H1 (cell line): ENCODE measurements at regions not wholly inside any gene's neighbourhood (a gene's known extent, or its start where the extent isn't known, plus 50 kb on each side); places are given as distances from the start of the nearest gene placed in this dataset.
A peak's percentile ranks its signal among the peaks of the same experiment; 100 is the strongest.

Source experiments
- CTCF ChIA-PET: fragments of 300-600 bp; sonication (Branson Sonifier 250); formaldehyde crosslinking; loops from one replicate; lab custom pipeline; 2021; ENCODE audit not compliant: partially characterized antibody; lab: Charles Lee
- POLR2A ChIA-PET: fragments of 300-600 bp; sonication (Branson Sonifier 250); formaldehyde crosslinking; loops from one replicate; lab custom pipeline; 2021; ENCODE audit warnings: inconsistent platforms; ENCODE audit not compliant: partially characterized antibody; lab: Charles Lee
- DNase-seq, 2 experiments: peaks; one replicate each; pipeline versions ENCODE4 v3.0.0 to v3.0.0-alpha.2; 2010 to 2022; ENCODE audit warnings: low spot score in 2 of 2, low read depth in 1 of 2, mixed read lengths in 1 of 2
- FAIRE-seq: peaks from 2 replicates; lab custom pipeline; 2011; peaks lifted over from hg19 to GRCh38; lab: Jason Lieb, UNC
- H2AFZ ChIP-seq: 2 replicates; pipeline ENCODE4 v1.8.1; 2012; ENCODE audit warnings: low read length, inconsistent platforms
- H2AK5ac ChIP-seq: 2 replicates; pipeline ENCODE4 v1.6.1; 2013; ENCODE audit warnings: low read depth, low read length
- H2BK120ac ChIP-seq: replicated peaks from 2 replicates; pipeline ENCODE3; 2013; ENCODE audit warnings: low read depth, low read length, inconsistent platforms
- H2BK12ac ChIP-seq: 2 replicates; pipeline ENCODE4 v1.6.1; 2013; ENCODE audit warnings: low read depth, low read length
- H2BK15ac ChIP-seq: 2 replicates; pipeline ENCODE4 v1.6.1; 2013; ENCODE audit warnings: low read length
- H2BK20ac ChIP-seq: 2 replicates; pipeline ENCODE4 v1.6.1; 2013; ENCODE audit warnings: low read length
- H2BK5ac ChIP-seq: 2 replicates; pipeline ENCODE4 v1.6.1; 2013; ENCODE audit warnings: low read depth, low read length
- H3K14ac ChIP-seq: 2 replicates; pipeline ENCODE4 v1.6.1; 2013; ENCODE audit warnings: inconsistent platforms; ENCODE audit not compliant: insufficient read length
- H3K18ac ChIP-seq: 2 replicates; pipeline ENCODE4 v1.6.1; 2013; ENCODE audit warnings: low read length; ENCODE audit errors: extremely low read depth
- H3K23ac ChIP-seq: 2 replicates; pipeline ENCODE4 v1.6.1; 2013; ENCODE audit warnings: inconsistent platforms; ENCODE audit not compliant: insufficient read length
- H3K23me2 ChIP-seq: 2 replicates; pipeline ENCODE4 v1.6.1; 2013; ENCODE audit warnings: low read depth, low read length
- H3K27ac ChIP-seq: 2 replicates; pipeline ENCODE4 v1.6.1; 2011; ENCODE audit warnings: low read depth, low read length, inconsistent platforms
- H3K27me3 ChIP-seq, 4 experiments: replicated peaks in 1 of 4; 1 replicate in 1 of 4; 2 replicates in 3 of 4; pipeline versions ENCODE4 v1.6.1 to v1.8.1; 2011 to 2013; ENCODE audit warnings: low read length in 3 of 4, mild to moderate bottlenecking in 3 of 4, inconsistent platforms in 2 of 4, mixed read lengths in 2 of 4, moderate library complexity in 1 of 4; ENCODE audit not compliant: control insufficient read depth in 3 of 4, insufficient read depth in 3 of 4; ENCODE audit errors: extremely low read depth in 1 of 4
- H3K36me3 ChIP-seq, 4 experiments: 2 replicates each; pipeline versions ENCODE4 v1.6.1 to v1.8.1; 2011 to 2013; ENCODE audit warnings: mild to moderate bottlenecking in 4 of 4, low read length in 3 of 4, moderate library complexity in 2 of 4, control low read depth in 1 of 4, inconsistent platforms in 1 of 4; ENCODE audit not compliant: insufficient read depth in 4 of 4, control insufficient read depth in 2 of 4
- H3K4ac ChIP-seq: replicated peaks from 2 replicates; pipeline ENCODE3; 2013; ENCODE audit warnings: low read length, low read depth, mixed read lengths, inconsistent platforms; ENCODE audit not compliant: insufficient read length
- H3K4me1 ChIP-seq, 4 experiments: replicated peaks in 1 of 4; 1 replicate in 1 of 4; 2 replicates in 3 of 4; pipeline versions ENCODE4 v1.6.1 to v1.8.1; 2011 to 2013; ENCODE audit warnings: low read length in 3 of 4, inconsistent platforms in 2 of 4, mixed read lengths in 1 of 4; ENCODE audit not compliant: insufficient read depth in 4 of 4, control insufficient read depth in 3 of 4
- H3K4me2 ChIP-seq, 2 experiments: 2 replicates each; pipeline versions ENCODE4 v1.6.1 to v1.8.1; 2011 to 2013; ENCODE audit warnings: low read depth in 2 of 2, low read length in 2 of 2, control low read depth in 1 of 2, inconsistent platforms in 1 of 2, mild to moderate bottlenecking in 1 of 2; ENCODE audit not compliant: insufficient read depth in 1 of 2
- H3K4me3 ChIP-seq, 4 experiments: fragments of 200-600, 300-600 bp in 1 of 4; sonication (generic), shearing (Covaris generic), sonication (Bioruptor Twin) in 1 of 4; 2 replicates each; pipeline versions ENCODE4 v1.5.1 to v1.8.1; 2011 to 2016; ENCODE audit warnings: low read length in 4 of 4, low read depth in 3 of 4, control low read depth in 2 of 4, inconsistent platforms in 2 of 4, mild to moderate bottlenecking in 2 of 4, mixed read lengths in 1 of 4, moderate library complexity in 1 of 4; ENCODE audit not compliant: insufficient read depth in 2 of 4; ENCODE audit errors: extremely low read depth in 1 of 4
- H3K56ac ChIP-seq: replicated peaks from 2 replicates; pipeline ENCODE3; 2013; ENCODE audit warnings: low read depth, mild to moderate bottlenecking, mixed read lengths, low read length, inconsistent platforms; ENCODE audit not compliant: insufficient read length
- H3K79me1 ChIP-seq: 2 replicates; pipeline ENCODE4 v1.6.1; 2013; ENCODE audit warnings: low read depth, low read length, control low read depth
- H3K79me2 ChIP-seq, 2 experiments: 2 replicates each; pipeline versions ENCODE4 v1.6.1 to v1.8.1; 2012 to 2013; ENCODE audit warnings: low read length in 2 of 2, mild to moderate bottlenecking in 2 of 2, inconsistent platforms in 1 of 2; ENCODE audit not compliant: insufficient read depth in 2 of 2, control insufficient read depth in 1 of 2
- H3K9ac ChIP-seq, 4 experiments: replicated peaks in 1 of 4; 1 replicate in 1 of 4; 2 replicates in 3 of 4; pipeline versions ENCODE4 v1.6.1 to v1.8.1; 2011 to 2013; ENCODE audit warnings: low read depth in 3 of 4, low read length in 3 of 4, control low read depth in 2 of 4, mild to moderate bottlenecking in 2 of 4, moderate library complexity in 2 of 4, inconsistent platforms in 1 of 4; ENCODE audit errors: extremely low read depth in 1 of 4
- H3K9me3 ChIP-seq, 2 experiments: 2 replicates each; pipeline versions ENCODE4 v1.6.1 to v1.8.1; 2012 to 2013; ENCODE audit warnings: mild to moderate bottlenecking in 2 of 2, moderate library complexity in 2 of 2, control low read depth in 1 of 2, inconsistent platforms in 1 of 2, low read depth in 1 of 2, low read length in 1 of 2, mixed read lengths in 1 of 2; ENCODE audit not compliant: insufficient read depth in 2 of 2
- H4K20me1 ChIP-seq, 2 experiments: replicated peaks in 1 of 2; 2 replicates each; pipeline versions ENCODE3 to v1.8.1; 2011 to 2013; ENCODE audit warnings: inconsistent platforms in 2 of 2, low read length in 2 of 2, mild to moderate bottlenecking in 1 of 2; ENCODE audit not compliant: insufficient read depth in 2 of 2, control insufficient read depth in 1 of 2
- H4K5ac ChIP-seq: 2 replicates; pipeline ENCODE4 v1.6.1; 2013; ENCODE audit warnings: low read length, low read depth, mixed read lengths, inconsistent platforms; ENCODE audit not compliant: insufficient read length
- H4K8ac ChIP-seq: 2 replicates; pipeline ENCODE4 v1.8.0; 2013; ENCODE audit warnings: mild to moderate bottlenecking, moderate library complexity, low read length, inconsistent platforms; ENCODE audit not compliant: insufficient read depth; ENCODE audit errors: extremely low read depth
- H4K91ac ChIP-seq: replicated peaks from 2 replicates; pipeline ENCODE3; 2013; ENCODE audit warnings: low read length, mixed read lengths, inconsistent platforms; ENCODE audit not compliant: insufficient read length
- JUND ChIP-seq: IDR thresholded peaks from 2 replicates; pipeline ENCODE4 v1.6.1; 2011; ENCODE audit warnings: mild to moderate bottlenecking, improper control_type of control experiment, low read length
- MAFK ChIP-seq: IDR thresholded peaks from 2 replicates; pipeline ENCODE4 v1.6.1; 2012; ENCODE audit warnings: low read depth, mild to moderate bottlenecking, improper control_type of control experiment, low read length
- POLR2AphosphoS5 ChIP-seq: IDR thresholded peaks from 2 replicates; pipeline ENCODE4 v1.6.1; 2011; ENCODE audit warnings: low read depth, low read length
- RFX5 ChIP-seq: IDR thresholded peaks from 2 replicates; pipeline ENCODE4 v1.6.1; 2011; ENCODE audit warnings: low read depth, low read length, improper control_type of control experiment, borderline replicate concordance
- SIN3A ChIP-seq, 2 experiments: IDR thresholded peaks in 1 of 2; conservative IDR thresholded peaks in 1 of 2; 2 replicates each; pipeline ENCODE4 v1.6.1; 2011 to 2012; ENCODE audit warnings: low read length in 2 of 2, improper control_type of control experiment in 1 of 2, low read depth in 1 of 2, mild to moderate bottlenecking in 1 of 2
- SP4 ChIP-seq: IDR thresholded peaks from 2 replicates; pipeline ENCODE4 v1.6.1; 2012; ENCODE audit warnings: low read length, inconsistent platforms
- YY1 ChIP-seq: IDR thresholded peaks from 2 replicates; pipeline ENCODE4 v1.6.1; 2011; ENCODE audit warnings: low read depth, mild to moderate bottlenecking, low read length
- WGBS, 2 experiments: shearing (Covaris generic) in 1 of 2; methylation state at CpG; one replicate each; pipeline versions ENCODE4 v1.1.6 to v1.1.7; 2013 to 2015; ENCODE audit warnings: low lambda C conversion rate in 2 of 2, mixed read lengths in 2 of 2, inconsistent platforms in 1 of 2, low coverage in 1 of 2, missing lambda C conversion rate in 1 of 2; ENCODE audit not compliant: insufficient replicate concordance in 2 of 2, insufficient coverage in 1 of 2, insufficient read length in 1 of 2; ENCODE audit errors: extremely low coverage in 1 of 2, missing lambda C conversion rate in 1 of 2; 5-methylcytosine and 5-hydroxymethylcytosine counted together
- TF ChIP-seq, protein P1 (sequence below): IDR thresholded peaks from 2 replicates; pipeline ENCODE4 v1.6.1; 2012; ENCODE audit warnings: low read length, inconsistent platforms

DNA sequence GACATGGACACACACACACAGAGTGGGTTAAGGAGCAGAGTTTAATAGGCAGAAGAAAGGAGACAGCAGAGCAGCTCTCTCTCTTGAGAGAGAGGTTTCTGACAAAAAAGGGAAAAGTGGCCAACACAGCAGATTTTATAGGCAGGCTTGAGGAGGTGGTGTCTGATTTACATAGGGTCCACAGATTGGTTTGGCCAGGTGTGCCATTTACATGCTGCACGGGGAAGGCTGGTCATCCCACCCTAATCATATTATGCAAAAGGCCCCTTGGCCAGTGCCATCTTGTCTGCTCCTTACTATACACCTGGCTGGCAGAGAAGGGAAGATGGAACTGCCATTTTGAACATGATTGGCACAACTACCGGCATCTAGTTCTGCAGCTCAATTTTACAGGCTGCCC is 240.8 kb downstream of the NPR3 start:
- TF ChIP-seq POLR2AphosphoS5 (no peak), SIN3A (conservative IDR thresholded peaks at IDR 0.05 in 1 of 2, IDR thresholded peaks at IDR 0.05 in 1 of 2; ENCODE audit: low read depth in 1 of 2, low read length in 2 of 2) (no peak), SP4 (no peak), MAFK (no peak), JUND (no peak), YY1 (no peak), RFX5 (no peak)
- TF ChIP-seq, protein P1, sequence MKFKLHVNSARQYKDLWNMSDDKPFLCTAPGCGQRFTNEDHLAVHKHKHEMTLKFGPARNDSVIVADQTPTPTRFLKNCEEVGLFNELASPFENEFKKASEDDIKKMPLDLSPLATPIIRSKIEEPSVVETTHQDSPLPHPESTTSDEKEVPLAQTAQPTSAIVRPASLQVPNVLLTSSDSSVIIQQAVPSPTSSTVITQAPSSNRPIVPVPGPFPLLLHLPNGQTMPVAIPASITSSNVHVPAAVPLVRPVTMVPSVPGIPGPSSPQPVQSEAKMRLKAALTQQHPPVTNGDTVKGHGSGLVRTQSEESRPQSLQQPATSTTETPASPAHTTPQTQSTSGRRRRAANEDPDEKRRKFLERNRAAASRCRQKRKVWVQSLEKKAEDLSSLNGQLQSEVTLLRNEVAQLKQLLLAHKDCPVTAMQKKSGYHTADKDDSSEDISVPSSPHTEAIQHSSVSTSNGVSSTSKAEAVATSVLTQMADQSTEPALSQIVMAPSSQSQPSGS = no peak
- TF ChIP-seq, all 59 proteins: peak for 0
- no peak overlapping the region for H2BK15ac ChIP-seq
- H3K79me1 ChIP-seq = no peaks in the 10 kb centered on the region
- no peak overlapping the region for H2BK120ac ChIP-seq
- H3K27ac ChIP-seq = no peak overlapping the region
- no peak overlapping the region for H4K91ac ChIP-seq
- H3K36me3 ChIP-seq = no peaks in the 10 kb centered on the region
- H2BK12ac ChIP-seq = 0 out of 2 replicates have a peak overlapping the region, but pooled peaks have one; percentile 21
- H4K5ac ChIP-seq = no peak overlapping the region
- peaks cover 5 to 10% (median 7%) of the 10 kb centered on the region in 4 experiments; a peak in 6 of 7 replicates for H3K4me1 ChIP-seq
- H3K23me2 ChIP-seq = no peaks in the 10 kb centered on the region; the same call in 1 of the 2 replicates
- peak overlapping the region; percentile 43; the same call in 1 of the 2 replicates for H3K18ac ChIP-seq
- CTCF ChIA-PET = interaction anchor here (0.9 to 1.8 kb wide), 7 partner anchors 9 to 428 kb away, joined by 3 to 6 read pairs (median 3); no protein-coding TSS in a partner anchor
- peak overlapping the region; percentile 88; the same call in 1 of the 2 replicates for H2BK20ac ChIP-seq
- H3K14ac ChIP-seq = no peak overlapping the region
- H2BK5ac ChIP-seq = no peak overlapping the region
- no peaks in the 10 kb centered on the region for H3K27me3 ChIP-seq
- no peak overlapping the region for H3K4ac ChIP-seq
- H3K4me3 ChIP-seq = no peak overlapping the region
- no peaks in the 10 kb centered on the region for H3K79me2 ChIP-seq
- 76% methylated on average over 2 of the region's 2 CpGs; no CpG with 5 or more reads in 1 of the 2 experiments for WGBS, 2 experiments
- H3K4me2 ChIP-seq = no peak overlapping the region
- no peak for DNase-seq
- H4K8ac ChIP-seq = no peak overlapping the region
- POLR2A ChIA-PET = no interaction called here
- H4K20me1 ChIP-seq = no peaks in the 10 kb centered on the region
- no peak overlapping the region for H3K56ac ChIP-seq
- H2AFZ ChIP-seq = no peak overlapping the region
- no peak overlapping the region for H3K9ac ChIP-seq
- FAIRE-seq = no peak
- H3K23ac ChIP-seq = no peak overlapping the region
- H2AK5ac ChIP-seq = no peak overlapping the region
- no peaks in the 10 kb centered on the region for H3K9me3 ChIP-seq
